ENCODE measurements at regions not wholly inside any gene's neighbourhood (a gene's known extent, or its start where the extent isn't known, plus 50 kb on each side); places are given as distances from the start of the nearest gene placed in this dataset.

GRCh38 chr9:8053501-8053900 is 253.9 kb upstream of the DMAC1 start:
- Mint-ChIP-seq H3K27ac (no peak overlapping the region), H3K4me1 (ENCODE audit: low read depth) (no peaks in the 10 kb centered on the region), H3K9me3 (peaks cover 17% of the 10 kb centered on the region)

GRCh38 chr9:8052991-8053390 is 253.4 kb upstream of the DMAC1 start:
- no peaks in the 10 kb centered on the region for H3K36me3 Mint-ChIP-seq (ENCODE audit: low read depth)
- peaks cover 17% of the 10 kb centered on the region for H3K9me3 Mint-ChIP-seq
- H3K27me3 Mint-ChIP-seq (ENCODE audit: insufficient read depth): no peaks in the 10 kb centered on the region
- H3K27ac Mint-ChIP-seq: no peak overlapping the region
- no peak for DNase-seq (ENCODE audit: low spot score)
- no peak overlapping the region for H3K4me3 Mint-ChIP-seq
- H3K4me1 Mint-ChIP-seq (ENCODE audit: low read depth): no peaks in the 10 kb centered on the region
- intact Hi-C loops (cut with micrococcal nuclease): no loop called here

More at GRCh38 chr9:8053501-8053900, 253.9 kb upstream of the DMAC1 start:
- no peak for DNase-seq (ENCODE audit: low spot score)
- no peak overlapping the region for H3K4me3 Mint-ChIP-seq
- no peaks in the 10 kb centered on the region for H3K36me3 Mint-ChIP-seq (ENCODE audit: low read depth)
- intact Hi-C loops (cut with micrococcal nuclease): no loop called here
- H3K27me3 Mint-ChIP-seq (ENCODE audit: insufficient read depth): peaks cover under 1% of the 10 kb centered on the region

- H3K27me3 Mint-ChIP-seq (ENCODE audit: insufficient read depth): no peaks in the 10 kb centered on the region
- H3K36me3 Mint-ChIP-seq (ENCODE audit: low read depth): no peaks in the 10 kb centered on the region
- intact Hi-C loops (cut with micrococcal nuclease): no loop called here
- no peak overlapping the region for H3K4me3 Mint-ChIP-seq
- H3K27ac Mint-ChIP-seq: no peak overlapping the region
- H3K4me1 Mint-ChIP-seq (ENCODE audit: low read depth): no peaks in the 10 kb centered on the region
- no peak for DNase-seq (ENCODE audit: low spot score)
- peaks cover 28% of the 10 kb centered on the region for H3K9me3 Mint-ChIP-seq
Measured at GRCh38 chr9:8037745-8038144, 238.2 kb upstream of the DMAC1 start.

GRCh38 chr9:8036914-8037524 is 237.4 kb upstream of the DMAC1 start:
- intact Hi-C loops (cut with micrococcal nuclease): no loop called here
- no peaks in the 10 kb centered on the region for H3K27me3 Mint-ChIP-seq (ENCODE audit: insufficient read depth)
- no peak overlapping the region for H3K4me3 Mint-ChIP-seq
- no peaks in the 10 kb centered on the region for H3K4me1 Mint-ChIP-seq (ENCODE audit: low read depth)
- H3K27ac Mint-ChIP-seq: no peak overlapping the region
- peaks cover 28% of the 10 kb centered on the region for H3K9me3 Mint-ChIP-seq
- no peak for DNase-seq (ENCODE audit: low spot score)
- no peaks in the 10 kb centered on the region for H3K36me3 Mint-ChIP-seq (ENCODE audit: low read depth)

- intact Hi-C loops (cut with micrococcal nuclease): no loop called here
- no peak for DNase-seq (ENCODE audit: low spot score)
- no peaks in the 10 kb centered on the region for H3K4me1 Mint-ChIP-seq (ENCODE audit: low read depth)
- H3K27ac Mint-ChIP-seq: no peak overlapping the region
- H3K9me3 Mint-ChIP-seq: peaks cover 14% of the 10 kb centered on the region
- H3K4me3 Mint-ChIP-seq: no peak overlapping the region
- no peaks in the 10 kb centered on the region for H3K27me3 Mint-ChIP-seq (ENCODE audit: insufficient read depth)
- H3K36me3 Mint-ChIP-seq (ENCODE audit: low read depth): no peaks in the 10 kb centered on the region
Measured at GRCh38 chr9:8033794-8034193, 234.2 kb upstream of the DMAC1 start.

GRCh38 chr9:8030095-8030494 is 230.5 kb upstream of the DMAC1 start:
- H3K36me3 Mint-ChIP-seq (ENCODE audit: low read depth): no peaks in the 10 kb centered on the region

GRCh38 chr9:8027351-8027750 is 227.8 kb upstream of the DMAC1 start:
- Mint-ChIP-seq H3K4me3 (no peak overlapping the region), H3K27me3 (ENCODE audit: insufficient read depth) (no peaks in the 10 kb centered on the region), H3K27ac (no peak overlapping the region), H3K4me1 (ENCODE audit: low read depth) (no peaks in the 10 kb centered on the region), H3K36me3 (ENCODE audit: low read depth) (no peaks in the 10 kb centered on the region), H3K9me3 (no peaks in the 10 kb centered on the region)
- intact Hi-C loops (cut with micrococcal nuclease): no loop called here
- no peak for DNase-seq (ENCODE audit: low spot score)

More at GRCh38 chr9:8030095-8030494, 230.5 kb upstream of the DMAC1 start:
- H3K4me3 Mint-ChIP-seq: no peak overlapping the region
- no peaks in the 10 kb centered on the region for H3K27me3 Mint-ChIP-seq (ENCODE audit: insufficient read depth)
- H3K9me3 Mint-ChIP-seq: no peaks in the 10 kb centered on the region
- no peak overlapping the region for H3K27ac Mint-ChIP-seq
- no peak for DNase-seq (ENCODE audit: low spot score)
- no peaks in the 10 kb centered on the region for H3K4me1 Mint-ChIP-seq (ENCODE audit: low read depth)
- intact Hi-C loops (cut with micrococcal nuclease): no loop called here

- H3K27ac Mint-ChIP-seq: no peak overlapping the region
- intact Hi-C loops (cut with micrococcal nuclease): no loop called here
- H3K4me1 Mint-ChIP-seq (ENCODE audit: low read depth): no peaks in the 10 kb centered on the region
- no peaks in the 10 kb centered on the region for H3K36me3 Mint-ChIP-seq (ENCODE audit: low read depth)
- no peaks in the 10 kb centered on the region for H3K27me3 Mint-ChIP-seq (ENCODE audit: insufficient read depth)
- H3K9me3 Mint-ChIP-seq: no peaks in the 10 kb centered on the region
- DNase-seq (ENCODE audit: low spot score): no peak
- no peak overlapping the region for H3K4me3 Mint-ChIP-seq
Measured at GRCh38 chr9:8025551-8025950, 226.0 kb upstream of the DMAC1 start.

- Mint-ChIP-seq H3K4me3 (no peak overlapping the region), H3K4me1 (ENCODE audit: low read depth) (no peaks in the 10 kb centered on the region), H3K36me3 (ENCODE audit: low read depth) (no peaks in the 10 kb centered on the region), H3K27me3 (ENCODE audit: insufficient read depth) (no peaks in the 10 kb centered on the region), H3K9me3 (peaks cover 10% of the 10 kb centered on the region), H3K27ac (no peak overlapping the region)
- intact Hi-C loops (cut with micrococcal nuclease): no loop called here
- no peak for DNase-seq (ENCODE audit: low spot score)
Measured at GRCh38 chr9:8020186-8020585, 220.6 kb upstream of the DMAC1 start.

GRCh38 chr9:8019636-8020035 is 220.1 kb upstream of the DMAC1 start:
- H3K27me3 Mint-ChIP-seq (ENCODE audit: insufficient read depth): no peaks in the 10 kb centered on the region
- DNase-seq (ENCODE audit: low spot score): no peak
- H3K4me1 Mint-ChIP-seq (ENCODE audit: low read depth): no peaks in the 10 kb centered on the region
- H3K36me3 Mint-ChIP-seq (ENCODE audit: low read depth): no peaks in the 10 kb centered on the region
- no peak overlapping the region for H3K27ac Mint-ChIP-seq
- intact Hi-C loops (cut with micrococcal nuclease): no loop called here
- no peak overlapping the region for H3K4me3 Mint-ChIP-seq
- peaks cover 10% of the 10 kb centered on the region for H3K9me3 Mint-ChIP-seq

- no peak overlapping the region for H3K4me3 Mint-ChIP-seq
- intact Hi-C loops (cut with micrococcal nuclease): no loop called here
- no peaks in the 10 kb centered on the region for H3K36me3 Mint-ChIP-seq (ENCODE audit: low read depth)
- H3K27me3 Mint-ChIP-seq (ENCODE audit: insufficient read depth): no peaks in the 10 kb centered on the region
- H3K27ac Mint-ChIP-seq: no peak overlapping the region
- H3K9me3 Mint-ChIP-seq: peaks cover 15% of the 10 kb centered on the region
- H3K4me1 Mint-ChIP-seq (ENCODE audit: low read depth): no peaks in the 10 kb centered on the region
- no peak for DNase-seq (ENCODE audit: low spot score)
Measured at GRCh38 chr9:8014997-8015682, 215.6 kb upstream of the DMAC1 start.

- no peak for DNase-seq (ENCODE audit: low spot score)
- Mint-ChIP-seq H3K9me3 (peaks cover 22% of the 10 kb centered on the region), H3K36me3 (ENCODE audit: low read depth) (no peaks in the 10 kb centered on the region), H3K4me3 (no peak overlapping the region), H3K27ac (no peak overlapping the region), H3K27me3 (ENCODE audit: insufficient read depth) (no peaks in the 10 kb centered on the region), H3K4me1 (ENCODE audit: low read depth) (no peaks in the 10 kb centered on the region)
- intact Hi-C loops (cut with micrococcal nuclease): no loop called here
Measured at GRCh38 chr9:8012986-8013385, 213.4 kb upstream of the DMAC1 start.

- intact Hi-C loops (cut with micrococcal nuclease): no loop called here
- H3K36me3 Mint-ChIP-seq (ENCODE audit: low read depth): no peaks in the 10 kb centered on the region
- H3K4me3 Mint-ChIP-seq: no peak overlapping the region
Measured at GRCh38 chr9:8011974-8012373, 212.4 kb upstream of the DMAC1 start.

GRCh38 chr9:7996558-7996957 is 197.0 kb upstream of the DMAC1 start:
- no peak for DNase-seq (ENCODE audit: low spot score)
- Mint-ChIP-seq H3K27me3 (ENCODE audit: insufficient read depth) (peaks cover 4% of the 10 kb centered on the region), H3K36me3 (ENCODE audit: low read depth) (no peaks in the 10 kb centered on the region), H3K4me3 (no peak overlapping the region), H3K4me1 (ENCODE audit: low read depth) (no peaks in the 10 kb centered on the region), H3K27ac (no peak overlapping the region), H3K9me3 (peaks cover 2% of the 10 kb centered on the region)
- intact Hi-C loops (cut with micrococcal nuclease): no loop called here

More at GRCh38 chr9:8011974-8012373, 212.4 kb upstream of the DMAC1 start:
- H3K27me3 Mint-ChIP-seq (ENCODE audit: insufficient read depth): no peaks in the 10 kb centered on the region
- H3K27ac Mint-ChIP-seq: no peak overlapping the region
- H3K9me3 Mint-ChIP-seq: peaks cover 20% of the 10 kb centered on the region
- no peak for DNase-seq (ENCODE audit: low spot score)
- no peaks in the 10 kb centered on the region for H3K4me1 Mint-ChIP-seq (ENCODE audit: low read depth)
